GM12872 (cell line): ENCODE measurements at regions not wholly inside any gene's neighbourhood (a gene's known extent, or its start where the extent isn't known, plus 50 kb on each side); places are given as distances from the start of the nearest gene placed in this dataset.

Experiments used
- TF ChIP-seq, protein P1 (sequence below): IDR thresholded peaks from 3 replicates; pipeline ENCODE4 v1.5.1; 2011; ENCODE audit warnings: low read depth, mild to moderate bottlenecking, low read length, moderate library complexity; ENCODE audit not compliant: insufficient read depth

DNA sequence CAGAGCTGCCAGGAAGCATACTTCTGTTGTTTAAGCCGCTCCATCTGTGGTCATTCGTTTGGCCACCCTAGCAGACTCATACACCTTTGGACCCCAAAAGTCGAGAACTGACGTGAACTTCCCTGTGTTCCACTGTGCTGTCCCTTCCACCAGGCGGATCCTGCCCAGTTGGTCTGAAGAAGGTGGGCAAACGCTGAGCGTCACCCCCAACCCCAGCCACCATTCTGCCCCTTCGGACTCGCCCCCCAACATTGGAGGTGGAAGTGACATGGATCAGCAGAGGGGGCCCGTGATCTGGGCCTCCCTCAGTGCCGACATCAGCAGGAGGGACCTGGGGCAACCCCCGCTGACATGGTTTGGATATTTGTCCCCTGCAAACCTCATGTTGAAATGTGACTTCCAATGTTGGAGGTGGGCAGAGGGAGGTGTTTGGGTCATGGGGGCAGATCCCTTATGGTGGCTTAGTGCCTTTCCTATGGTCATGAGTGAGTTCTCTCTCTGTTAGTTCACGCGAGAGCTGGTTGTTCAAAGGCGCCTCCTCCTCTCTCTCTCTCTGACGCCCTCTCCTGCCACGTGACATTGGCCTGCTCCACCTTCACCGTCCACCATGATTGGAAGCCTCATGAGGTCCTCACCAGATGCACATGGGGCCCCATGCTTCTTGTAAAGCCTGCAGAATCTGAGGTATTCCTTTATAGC lies 93.6 kb upstream of the ZNF507 start:
- TF ChIP-seq, protein P1, sequence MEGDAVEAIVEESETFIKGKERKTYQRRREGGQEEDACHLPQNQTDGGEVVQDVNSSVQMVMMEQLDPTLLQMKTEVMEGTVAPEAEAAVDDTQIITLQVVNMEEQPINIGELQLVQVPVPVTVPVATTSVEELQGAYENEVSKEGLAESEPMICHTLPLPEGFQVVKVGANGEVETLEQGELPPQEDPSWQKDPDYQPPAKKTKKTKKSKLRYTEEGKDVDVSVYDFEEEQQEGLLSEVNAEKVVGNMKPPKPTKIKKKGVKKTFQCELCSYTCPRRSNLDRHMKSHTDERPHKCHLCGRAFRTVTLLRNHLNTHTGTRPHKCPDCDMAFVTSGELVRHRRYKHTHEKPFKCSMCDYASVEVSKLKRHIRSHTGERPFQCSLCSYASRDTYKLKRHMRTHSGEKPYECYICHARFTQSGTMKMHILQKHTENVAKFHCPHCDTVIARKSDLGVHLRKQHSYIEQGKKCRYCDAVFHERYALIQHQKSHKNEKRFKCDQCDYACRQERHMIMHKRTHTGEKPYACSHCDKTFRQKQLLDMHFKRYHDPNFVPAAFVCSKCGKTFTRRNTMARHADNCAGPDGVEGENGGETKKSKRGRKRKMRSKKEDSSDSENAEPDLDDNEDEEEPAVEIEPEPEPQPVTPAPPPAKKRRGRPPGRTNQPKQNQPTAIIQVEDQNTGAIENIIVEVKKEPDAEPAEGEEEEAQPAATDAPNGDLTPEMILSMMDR, result no peak

DNA sequence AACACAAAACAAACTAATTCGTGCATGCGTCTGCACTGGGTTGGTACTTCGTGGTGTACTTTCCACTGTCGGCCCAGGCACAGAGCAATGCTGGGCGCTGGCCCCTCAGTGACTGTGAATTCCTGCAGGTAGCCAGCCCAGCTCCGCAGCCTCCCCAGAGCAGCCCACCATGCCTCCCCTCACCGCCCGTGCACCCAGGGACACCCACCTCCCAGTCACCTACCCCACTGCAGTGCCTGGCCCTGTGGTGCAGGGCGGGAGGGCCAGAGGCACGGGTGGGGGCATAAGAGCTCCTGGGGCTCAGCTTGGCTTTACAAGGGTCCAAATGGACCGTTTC lies 93.1 kb upstream of the ZNF507 start:
- TF ChIP-seq, protein P1, result no peak

- TF ChIP-seq, protein P1, result no peak
Observed at GRCh38 chr19:32253683-32254508, 91.5 kb upstream of the ZNF507 start.

GRCh38 chr19:32254509-32254890 lies 90.9 kb upstream of the ZNF507 start:
- TF ChIP-seq, protein P1, result no peak

- TF ChIP-seq, protein P1, result no peak
Observed at GRCh38 chr19:32255536-32256295, 89.7 kb upstream of the ZNF507 start.

DNA sequence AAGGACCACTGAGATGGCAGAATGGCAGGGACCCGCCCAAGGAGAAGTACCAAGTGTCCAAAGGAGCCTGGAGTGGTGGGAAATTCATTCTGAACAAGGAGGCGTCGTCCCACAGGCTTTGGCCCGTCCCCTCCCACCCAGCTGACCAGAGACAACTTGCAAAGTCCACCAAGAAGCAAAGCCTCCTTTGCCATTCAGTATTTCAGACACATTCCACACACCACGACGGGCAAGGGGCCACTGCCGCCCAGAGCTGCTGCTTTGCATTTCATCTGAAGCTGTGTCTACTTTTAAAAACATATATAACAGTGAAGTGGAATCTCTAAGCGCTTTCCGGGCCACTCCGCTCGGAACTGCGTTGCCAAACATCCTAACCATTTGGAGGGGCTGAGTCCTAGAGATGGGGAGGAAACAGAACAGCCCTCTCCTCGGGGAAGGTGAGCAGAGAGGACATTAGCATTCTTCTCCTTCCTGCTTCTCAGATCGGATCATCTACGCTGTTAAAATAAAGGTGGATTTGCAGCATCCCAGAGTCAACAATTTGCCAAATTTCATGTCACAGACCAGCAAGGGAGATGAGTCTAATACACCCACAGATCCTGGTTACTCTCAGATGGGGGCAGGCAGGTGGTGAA lies 89.0 kb upstream of the ZNF507 start:
- TF ChIP-seq, protein P1, result no peak
